ENCODE measurements at regions not wholly inside any gene's neighbourhood (a gene's known extent, or its start where the extent isn't known, plus 50 kb on each side); places are given as distances from the start of the nearest gene placed in this dataset.

DNA sequence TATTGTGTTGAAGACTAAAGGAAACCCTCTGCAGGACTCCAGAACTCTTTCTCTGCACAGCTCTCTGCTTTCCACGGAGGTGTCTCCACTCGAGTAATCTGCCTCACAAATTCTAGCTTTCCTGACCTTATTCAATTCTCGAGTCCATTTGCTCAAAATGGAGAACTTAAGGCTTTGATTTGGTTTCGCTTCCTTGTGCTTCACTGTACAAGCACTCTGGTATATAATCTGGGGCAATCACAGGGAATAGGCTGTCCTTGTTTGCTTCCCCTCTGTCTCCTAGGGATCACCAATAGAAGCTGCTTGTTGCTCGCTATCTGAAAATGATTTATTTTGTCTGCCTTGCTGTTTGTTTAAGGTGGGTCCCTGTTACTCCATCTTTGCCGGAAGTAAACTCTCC is 129.1 kb upstream of the DOCK10 start:
- H3K27me3 ChIP-seq (ENCODE audit: control insufficient read depth in 2 of 2, insufficient read depth in 2 of 2, low read length in 2 of 2), result no peaks in the 10 kb centered on the region
- H3K9ac ChIP-seq (replicated peaks; ENCODE audit: extremely low read depth, insufficient read depth, low read length), result no peak overlapping the region
- no peaks in the 10 kb centered on the region for H3K9me3 ChIP-seq (replicated peaks; ENCODE audit: control insufficient read depth, insufficient read depth, low read length)
- no peaks in the 10 kb centered on the region for H3K36me3 ChIP-seq (ENCODE audit: control insufficient read depth in 2 of 2, extremely low read depth in 1 of 2, insufficient read depth in 2 of 2, low read length in 2 of 2)
- H3K4me1 ChIP-seq (ENCODE audit: control insufficient read depth, extremely low read depth, insufficient read depth, low read length), result no peaks in the 10 kb centered on the region
- dilution Hi-C loops (cut with MboI; ENCODE audit: extremely low pct_ligation_motif_present, low sequenced_read_pairs) (no loop called here), intact Hi-C loops (cut with micrococcal nuclease) (no loop called here)
- no TSS peak for BruUV-seq (replicated peaks)
- no peaks in the 10 kb centered on the region for H3K9me1 ChIP-seq (replicated peaks; ENCODE audit: control insufficient read depth, extremely low read depth, insufficient read depth, low read length)
- FAIRE-seq (no peak), DNase-seq (ENCODE audit: low read depth, low spot score) (no peak)
- H4K20me1 ChIP-seq (replicated peaks; ENCODE audit: control insufficient read depth, extremely low read depth, insufficient read depth, low read length), result no peaks in the 10 kb centered on the region
- CTCF ChIA-PET, result interaction anchor here (1.2 to 1.4 kb wide), 2 partner anchors 12 to 494 kb away, joined by 3 read pairs; no protein-coding TSS in a partner anchor
- H3K4me3 ChIP-seq (replicated peaks in 1 of 3; ENCODE audit: insufficient read depth in 1 of 3, low read depth in 1 of 3, low read length in 3 of 3), result no peak overlapping the region
- H3K27ac ChIP-seq (ENCODE audit: insufficient read depth, low read depth, low read length), result no peak overlapping the region
- TF ChIP-seq GATA2 (IDR thresholded peaks at IDR 0.05; ENCODE audit: insufficient read depth, insufficient read length, low read depth, low read length), result no peak
- TF ChIP-seq EZH2 (IDR thresholded peaks at IDR 0.05; ENCODE audit: borderline replicate concordance, low read depth, low read length, severe bottlenecking), result no peak
- no peak for TF ChIP-seq MYC (IDR thresholded peaks at IDR 0.05; ENCODE audit: low read depth, low read length)
- TF ChIP-seq POLR2AphosphoS5 (IDR thresholded peaks at IDR 0.05; ENCODE audit: insufficient read depth, low read depth, low read length), result no peak
- no peak for TF ChIP-seq JUN (IDR thresholded peaks at IDR 0.05; ENCODE audit: borderline replicate concordance, insufficient read depth, insufficient read length, low read depth)
- TF ChIP-seq FOS (IDR thresholded peaks at IDR 0.05; ENCODE audit: borderline replicate concordance, insufficient read depth, low read length), result no peak
- TF ChIP-seq, protein P1, sequence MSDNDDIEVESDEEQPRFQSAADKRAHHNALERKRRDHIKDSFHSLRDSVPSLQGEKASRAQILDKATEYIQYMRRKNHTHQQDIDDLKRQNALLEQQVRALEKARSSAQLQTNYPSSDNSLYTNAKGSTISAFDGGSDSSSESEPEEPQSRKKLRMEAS (IDR thresholded peaks at IDR 0.05; ENCODE audit: insufficient read depth, insufficient read length), result no peak
- no peak for TF ChIP-seq CTCF (IDR thresholded peaks at IDR 0.05; ENCODE audit: extremely low read depth in 1 of 2, insufficient read depth in 1 of 2, low read depth in 1 of 2, low read length in 2 of 2)
- TF ChIP-seq POLR2A (IDR thresholded peaks at IDR 0.05; ENCODE audit: low read depth, low read length), result no peak
- H3K4me2 ChIP-seq (ENCODE audit: insufficient read depth, low read length), result no peak overlapping the region
- POLR2A ChIA-PET, result no interaction called here
- no peaks in the 10 kb centered on the region for H3K79me2 ChIP-seq (ENCODE audit: control insufficient read depth, insufficient read depth, low read length)
- no peak overlapping the region for H2AFZ ChIP-seq (ENCODE audit: low read depth, low read length)

Measured in endothelial cell of umbilical vein (primary cell).